Omental fat pad (tissue), 3 donors: ENCODE measurements at regions not wholly inside any gene's neighbourhood (a gene's known extent, or its start where the extent isn't known, plus 50 kb on each side); places are given as distances from the start of the nearest gene placed in this dataset.

Experiments used
- ATAC-seq: fragments of 150-250 bp; one replicate; pipeline ENCODE4 v1.9.1; 2016; ENCODE audit warnings: mild to moderate bottlenecking, moderate library complexity; ENCODE audit not compliant: low FRiP score
- DNase-seq: peaks from one replicate; pipeline ENCODE4 v3.0.0-alpha.2; 2019; ENCODE audit warnings: low spot score
- TF ChIP-seq, protein P1 (sequence below), 3 donors: fragments of 450-650 bp; IDR thresholded peaks; one replicate each; pipeline ENCODE4 v1.5.1; 2016 to 2017; ENCODE audit warnings: antibody characterized with exemption in 3 of 3, mild to moderate bottlenecking in 3 of 3, moderate library complexity in 2 of 3

DNA sequence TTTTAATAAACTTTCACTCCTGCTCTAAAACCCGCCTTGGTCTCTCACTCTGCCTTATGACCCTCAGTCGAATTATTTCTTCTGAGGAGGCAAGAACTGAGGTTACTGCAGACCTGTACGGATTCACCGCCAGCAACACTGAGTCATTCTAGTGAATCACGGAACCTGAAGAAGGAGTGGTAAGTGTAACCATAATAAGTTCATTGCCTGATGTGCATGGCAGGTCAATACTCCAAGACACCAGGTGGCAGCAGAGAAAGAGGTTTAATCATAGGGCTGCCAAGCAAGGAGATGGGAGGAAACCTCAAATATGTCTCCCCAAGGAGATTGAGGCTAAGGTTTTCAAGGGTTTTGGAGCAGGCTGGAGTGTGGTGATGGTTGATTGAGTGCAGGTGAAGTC is 204.3 kb upstream of the IPO5 start:
- no peak for ATAC-seq
- no peak for DNase-seq
- TF ChIP-seq, protein P1, sequence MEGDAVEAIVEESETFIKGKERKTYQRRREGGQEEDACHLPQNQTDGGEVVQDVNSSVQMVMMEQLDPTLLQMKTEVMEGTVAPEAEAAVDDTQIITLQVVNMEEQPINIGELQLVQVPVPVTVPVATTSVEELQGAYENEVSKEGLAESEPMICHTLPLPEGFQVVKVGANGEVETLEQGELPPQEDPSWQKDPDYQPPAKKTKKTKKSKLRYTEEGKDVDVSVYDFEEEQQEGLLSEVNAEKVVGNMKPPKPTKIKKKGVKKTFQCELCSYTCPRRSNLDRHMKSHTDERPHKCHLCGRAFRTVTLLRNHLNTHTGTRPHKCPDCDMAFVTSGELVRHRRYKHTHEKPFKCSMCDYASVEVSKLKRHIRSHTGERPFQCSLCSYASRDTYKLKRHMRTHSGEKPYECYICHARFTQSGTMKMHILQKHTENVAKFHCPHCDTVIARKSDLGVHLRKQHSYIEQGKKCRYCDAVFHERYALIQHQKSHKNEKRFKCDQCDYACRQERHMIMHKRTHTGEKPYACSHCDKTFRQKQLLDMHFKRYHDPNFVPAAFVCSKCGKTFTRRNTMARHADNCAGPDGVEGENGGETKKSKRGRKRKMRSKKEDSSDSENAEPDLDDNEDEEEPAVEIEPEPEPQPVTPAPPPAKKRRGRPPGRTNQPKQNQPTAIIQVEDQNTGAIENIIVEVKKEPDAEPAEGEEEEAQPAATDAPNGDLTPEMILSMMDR (IDR thresholded peaks at IDR 0.05) = no peak

DNA sequence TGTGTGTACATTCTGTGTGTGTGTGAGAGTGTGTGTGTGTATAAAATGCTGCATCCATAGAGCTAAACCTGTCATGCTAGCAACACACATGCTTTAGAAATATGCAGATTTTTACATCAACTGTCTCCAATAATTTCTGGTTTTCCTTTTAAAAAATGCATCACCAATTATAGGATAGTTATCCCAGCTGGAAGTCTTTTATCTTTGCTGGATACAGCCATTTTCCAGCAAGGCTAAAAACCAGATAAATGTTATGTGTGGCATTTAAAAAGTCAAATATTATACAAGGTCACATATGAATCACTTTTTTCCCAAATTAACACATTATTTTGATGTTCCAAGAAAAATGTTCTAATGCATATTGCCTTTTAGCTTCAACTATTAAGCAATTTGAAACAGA is 202.0 kb upstream of the IPO5 start:
- DNase-seq = no peak
- ATAC-seq = no peak
- TF ChIP-seq, protein P1 (IDR thresholded peaks at IDR 0.05) = no peak

DNA sequence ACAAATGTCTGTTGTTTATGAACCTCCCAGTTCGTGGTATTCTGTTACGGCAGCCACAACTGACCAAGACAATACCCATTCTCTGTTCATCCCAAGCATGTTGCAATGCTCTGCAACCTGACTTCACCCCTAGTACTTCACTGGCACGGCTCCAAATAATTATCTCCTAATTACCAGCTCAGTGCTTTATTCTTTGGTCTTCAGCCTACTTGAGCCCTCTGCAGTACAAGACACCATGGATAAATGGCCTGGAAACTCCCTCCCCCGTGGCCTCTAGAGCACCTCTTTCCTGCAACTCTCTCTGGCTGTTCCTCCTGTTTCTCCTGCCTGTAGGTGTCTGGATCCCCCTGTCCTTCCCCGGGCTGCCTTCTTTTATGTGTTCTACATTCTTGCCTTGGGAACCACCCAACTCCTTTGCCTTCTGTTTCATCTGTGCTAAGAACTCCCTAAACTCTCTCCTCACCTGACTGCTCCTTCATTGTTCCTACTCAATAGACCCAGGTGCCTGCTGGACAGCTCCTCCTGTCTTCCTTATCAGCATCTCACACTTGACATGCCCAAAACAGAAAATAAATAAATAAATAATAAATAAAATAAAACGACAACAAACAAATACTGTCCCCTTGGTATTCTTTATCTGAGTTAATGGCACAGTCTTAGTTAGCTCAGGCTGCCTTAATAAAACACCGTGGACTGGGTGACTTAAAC is 200.4 kb upstream of the IPO5 start:
- DNase-seq = no peak
- TF ChIP-seq, protein P1 (IDR thresholded peaks at IDR 0.05) = no peak
- no peak for ATAC-seq

DNA sequence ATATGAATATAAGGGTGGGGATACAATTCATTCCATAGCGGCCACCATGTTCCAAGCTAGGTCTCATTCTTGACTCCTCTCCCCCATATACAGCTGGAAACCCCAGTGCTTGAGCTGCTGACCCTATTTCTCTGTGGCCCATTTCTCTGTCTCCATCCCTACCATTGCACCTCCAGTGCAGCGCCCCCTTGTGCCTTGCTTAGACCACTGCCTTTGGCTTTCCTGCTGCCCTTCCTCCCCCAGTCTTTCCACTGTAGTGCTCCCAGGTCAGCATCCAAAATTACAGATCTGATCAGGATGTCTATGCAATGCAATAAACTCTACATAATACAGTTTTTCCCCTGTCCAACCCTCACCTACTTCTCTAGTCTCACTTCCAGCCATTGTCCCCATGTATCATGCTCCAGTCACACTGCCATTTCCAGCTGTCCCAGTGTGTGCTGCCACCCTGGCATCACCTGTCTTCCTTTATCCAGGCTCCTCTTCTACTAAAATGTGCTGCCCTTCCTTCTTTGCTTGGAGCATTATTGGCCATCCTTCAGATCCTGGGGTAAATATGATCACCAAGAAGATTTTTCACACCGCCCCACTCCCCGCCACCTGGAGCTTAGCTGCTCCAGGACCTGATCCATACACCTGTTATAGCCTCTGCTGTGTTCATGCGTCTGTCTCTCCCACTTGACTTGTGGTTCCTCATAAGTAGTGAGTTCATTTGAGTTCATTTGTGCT is 199.4 kb upstream of the IPO5 start:
- no peak for ATAC-seq
- no peak for DNase-seq
- TF ChIP-seq, protein P1 (IDR thresholded peaks at IDR 0.05) = no peak

DNA sequence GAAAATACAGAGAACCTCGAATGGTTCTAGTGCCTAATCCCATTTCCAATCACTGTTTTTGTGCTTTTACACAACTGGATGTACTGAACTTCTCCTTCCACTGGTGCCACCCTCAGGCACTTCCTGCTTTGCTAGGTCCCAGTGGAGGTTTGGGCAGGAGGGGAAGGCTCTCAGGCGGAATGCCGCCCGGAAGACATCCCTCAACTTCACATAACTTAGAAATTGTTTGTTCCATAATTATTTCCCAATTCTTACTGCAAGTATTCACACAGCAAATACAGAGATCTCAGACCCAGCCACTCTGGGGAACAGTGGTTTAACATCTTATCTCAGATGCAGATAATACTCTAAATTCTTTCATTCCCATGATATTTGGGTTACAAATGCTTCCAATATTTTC is 195.7 kb upstream of the IPO5 start:
- DNase-seq = no peak
- ATAC-seq = no peak
- TF ChIP-seq, protein P1 (IDR thresholded peaks at IDR 0.05) = no peak

DNA sequence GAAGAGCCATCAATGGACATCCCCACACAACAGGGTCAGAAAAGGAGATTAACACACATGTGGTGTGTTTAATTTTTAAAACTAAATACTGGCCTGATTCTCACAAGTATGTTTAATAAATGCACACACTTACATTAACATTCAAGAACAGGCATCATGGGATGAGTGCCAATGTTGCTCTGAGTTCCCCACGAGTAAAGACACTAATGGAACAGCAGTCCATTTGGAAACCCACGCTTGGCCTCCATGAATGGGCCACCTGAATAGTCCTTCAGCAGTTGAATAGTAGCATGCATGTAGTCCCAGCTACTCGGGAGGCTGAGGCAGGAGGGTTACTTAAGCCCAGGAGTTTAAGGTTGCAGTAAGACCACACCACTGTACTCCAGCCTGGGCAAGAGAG is 195.2 kb upstream of the IPO5 start:
- TF ChIP-seq, protein P1 (IDR thresholded peaks at IDR 0.05) = no peak
- ATAC-seq (no peak), DNase-seq (no peak)
